Activated CD8-positive, alpha-beta T cell treated with anti-CD3 and anti-CD28 coated beads for 36 hours (primary cell): ENCODE measurements at regions not wholly inside any gene's neighbourhood (a gene's known extent, or its start where the extent isn't known, plus 50 kb on each side); places are given as distances from the start of the nearest gene placed in this dataset.

Experiments used
- ATAC-seq: fragments of 200-7000 bp; cut with Tn5 transposase; one replicate; pipeline ENCODE4 v1.10.0; 2021; ENCODE audit warnings: mild to moderate bottlenecking, moderate library complexity
- CTCF ChIA-PET: fragments of 350-600 bp; sonication (Branson Sonifier 250); formaldehyde crosslinking; loops from one replicate; lab custom pipeline; 2021; ENCODE audit warnings: antibody characterized with exemption; lab: Charles Lee
- POLR2A ChIA-PET: fragments of 350-600 bp; sonication (Branson Sonifier 250); formaldehyde crosslinking; loops from one replicate; lab custom pipeline; 2021; ENCODE audit warnings: antibody characterized with exemption; lab: Charles Lee
- DNase-seq: peaks from one replicate; pipeline ENCODE4 v3.0.0-alpha.2; 2020
- H3K27ac Mint-ChIP-seq: one replicate; pipeline ENCODE4 v1.8.0; 2021; ENCODE audit warnings: mild to moderate bottlenecking, mixed read lengths
- H3K27me3 Mint-ChIP-seq: one replicate; pipeline ENCODE4 v1.8.0; 2021; ENCODE audit warnings: mixed read lengths
- H3K36me3 Mint-ChIP-seq: one replicate; pipeline ENCODE4 v1.8.0; 2021; ENCODE audit warnings: low read depth, mixed read lengths
- H3K4me1 Mint-ChIP-seq: one replicate; pipeline ENCODE4 v1.8.0; 2021; ENCODE audit warnings: low read depth, mixed read lengths
- H3K4me3 Mint-ChIP-seq: one replicate; pipeline ENCODE4 v1.8.0; 2021; ENCODE audit warnings: mild to moderate bottlenecking, moderate library complexity, mixed read lengths
- H3K9me3 Mint-ChIP-seq: one replicate; pipeline ENCODE4 v1.8.0; 2021; ENCODE audit warnings: mixed read lengths
- CTCF ChIP-seq: fragments of 200-600 bp; IDR thresholded peaks from one replicate; pipeline ENCODE4 v1.8.0; 2022; ENCODE audit warnings: antibody characterized with exemption, mild to moderate bottlenecking
- intact Hi-C: fragments of 100-400 bp; cut with micrococcal nuclease; formaldehyde crosslinking; loops from one replicate; pipeline ENCODE4 v1.10.0; 2022

- H3K27me3 Mint-ChIP-seq = no peaks in the 10 kb centered on the region
- ChIA-PET POLR2A (no interaction called here), CTCF (interaction anchor here (0.7 kb wide), 1 partner anchor 15 kb away, joined by 3 read pairs; no protein-coding TSS in a partner anchor)
- H3K36me3 Mint-ChIP-seq = no peaks in the 10 kb centered on the region
- peak; percentile 31 for ATAC-seq
- peaks cover 4% of the 10 kb centered on the region for H3K9me3 Mint-ChIP-seq
- DNase-seq = no peak
- intact Hi-C loops = loop anchor here (10.0 kb wide), 1 partner anchor 297 kb away; no protein-coding TSS in a partner anchor
- peaks cover 25% of the 10 kb centered on the region for H3K4me1 Mint-ChIP-seq
- H3K4me3 Mint-ChIP-seq = no peak overlapping the region
- peak overlapping the region; percentile 69 for H3K27ac Mint-ChIP-seq
- no peak for TF ChIP-seq CTCF
Measured at GRCh38 chr2:176997792-176998169, 214.8 kb upstream of the HNRNPA3 start.

GRCh38 chr2:176999301-176999700 lies 213.3 kb upstream of the HNRNPA3 start:
- Mint-ChIP-seq H3K27ac (no peak overlapping the region), H3K4me1 (peaks cover 25% of the 10 kb centered on the region), H3K36me3 (no peaks in the 10 kb centered on the region), H3K9me3 (peaks cover 1% of the 10 kb centered on the region), H3K4me3 (no peak overlapping the region), H3K27me3 (no peaks in the 10 kb centered on the region)
- intact Hi-C loops = loop anchor here (10.0 kb wide), 1 partner anchor 296 kb away; no protein-coding TSS in a partner anchor
- TF ChIP-seq CTCF = no peak
- ATAC-seq = no peak
- ChIA-PET CTCF (no interaction called here), POLR2A (no interaction called here)
- DNase-seq = no peak

GRCh38 chr2:177000061-177000714 lies 212.4 kb upstream of the HNRNPA3 start:
- H3K27me3 Mint-ChIP-seq = no peaks in the 10 kb centered on the region
- intact Hi-C loops = no loop called here
- ChIA-PET CTCF (interaction anchor here (0.7 kb wide), 1 partner anchor 7 kb away, joined by 3 read pairs; no protein-coding TSS in a partner anchor), POLR2A (no interaction called here)
- no peak for TF ChIP-seq CTCF
- H3K27ac Mint-ChIP-seq = no peak overlapping the region
- ATAC-seq (no peak), DNase-seq (no peak)
- no peaks in the 10 kb centered on the region for H3K36me3 Mint-ChIP-seq
- no peak overlapping the region for H3K4me3 Mint-ChIP-seq
- H3K4me1 Mint-ChIP-seq = peaks cover 25% of the 10 kb centered on the region
- H3K9me3 Mint-ChIP-seq = no peaks in the 10 kb centered on the region

GRCh38 chr2:177000715-177001072 lies 211.9 kb upstream of the HNRNPA3 start:
- Mint-ChIP-seq H3K27me3 (no peaks in the 10 kb centered on the region), H3K9me3 (no peaks in the 10 kb centered on the region), H3K4me3 (no peak overlapping the region), H3K4me1 (peaks cover 25% of the 10 kb centered on the region), H3K27ac (no peak overlapping the region), H3K36me3 (no peaks in the 10 kb centered on the region)
- DNase-seq (no peak), ATAC-seq (no peak)
- POLR2A ChIA-PET = no interaction called here
- no peak for TF ChIP-seq CTCF
- intact Hi-C loops = no loop called here
- CTCF ChIA-PET = interaction anchor here (0.7 to 1.4 kb wide), 2 partner anchors 8 to 11 kb away, joined by 3 read pairs; no protein-coding TSS in a partner anchor

DNA sequence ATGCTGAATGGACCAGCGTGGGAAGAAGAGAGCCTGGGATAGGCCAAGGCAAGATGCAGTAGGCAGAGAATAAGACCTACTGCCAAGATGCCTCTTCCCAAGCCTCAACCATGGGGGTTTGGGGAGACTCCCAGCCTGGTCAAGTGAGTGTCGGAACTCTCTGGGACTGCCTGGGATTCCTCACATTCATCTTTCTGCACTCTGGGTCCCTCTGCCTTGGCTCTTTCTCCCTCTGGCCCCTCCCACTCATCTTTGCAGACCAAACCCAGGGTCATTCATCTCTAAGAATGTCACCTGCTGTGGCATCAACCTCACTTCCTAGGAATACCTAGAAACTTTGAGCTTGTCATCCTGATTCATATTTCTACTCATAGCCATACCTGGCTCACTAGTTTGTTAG lies 211.3 kb upstream of the HNRNPA3 start:
- peaks cover 25% of the 10 kb centered on the region for H3K4me1 Mint-ChIP-seq
- H3K4me3 Mint-ChIP-seq = no peak overlapping the region
- TF ChIP-seq CTCF = no peak
- intact Hi-C loops = no loop called here
- CTCF ChIA-PET = interaction anchor here (0.7 to 1.4 kb wide), 2 partner anchors 11 to 12 kb away, joined by 3 to 4 read pairs; no protein-coding TSS in a partner anchor
- H3K27ac Mint-ChIP-seq = no peak overlapping the region
- ATAC-seq = no peak
- no peaks in the 10 kb centered on the region for H3K36me3 Mint-ChIP-seq
- POLR2A ChIA-PET = interaction anchor here (0.6 kb wide), 1 partner anchor 153 kb away, joined by 3 read pairs; no protein-coding TSS in a partner anchor
- H3K27me3 Mint-ChIP-seq = no peaks in the 10 kb centered on the region
- DNase-seq = no peak
- no peaks in the 10 kb centered on the region for H3K9me3 Mint-ChIP-seq
